WERI-Rb-1 (cell line): ENCODE measurements at regions not wholly inside any gene's neighbourhood (a gene's known extent, or its start where the extent isn't known, plus 50 kb on each side); places are given as distances from the start of the nearest gene placed in this dataset.

ENCODE experiments used
- DNase-seq: peaks from one replicate; pipeline ENCODE4 v3.0.0-alpha.2; 2020
- H3K27ac ChIP-seq: fragments of 250-450 bp; sonication (Bioruptor Pico); 2 replicates; pipeline ENCODE4 v1.5.1; 2020; ENCODE audit warnings: mild to moderate bottlenecking, moderate library complexity
- H3K27me3 ChIP-seq: fragments of 250-450 bp; sonication (Bioruptor Pico); 2 replicates; pipeline ENCODE4 v1.5.1; 2021; ENCODE audit warnings: mild to moderate bottlenecking, low read depth, moderate library complexity; ENCODE audit not compliant: insufficient read depth, severe bottlenecking
- H3K36me3 ChIP-seq: fragments of 250-450 bp; sonication (Bioruptor Pico); 2 replicates; pipeline ENCODE4 v1.5.1; 2020; ENCODE audit warnings: mild to moderate bottlenecking, moderate library complexity
- H3K4me3 ChIP-seq: 2 replicates; pipeline ENCODE4 v1.5.1; 2011; ENCODE audit warnings: low read depth, mild to moderate bottlenecking, control low read depth, low read length
- H3K9me3 ChIP-seq: fragments of 250-450 bp; sonication (Bioruptor Pico); 2 replicates; pipeline ENCODE4 v1.5.1; 2021; ENCODE audit warnings: mild to moderate bottlenecking, moderate library complexity; ENCODE audit not compliant: severe bottlenecking
- CTCF ChIP-seq: IDR thresholded peaks from 2 replicates; pipeline ENCODE4 v1.5.1; 2011; ENCODE audit warnings: low read depth, mild to moderate bottlenecking, control low read depth, inconsistent platforms, low read length

- H3K9me3 ChIP-seq: no peaks in the 10 kb centered on the region
- TF ChIP-seq CTCF: no peak
- no peaks in the 10 kb centered on the region for H3K27me3 ChIP-seq
- H3K36me3 ChIP-seq: no peaks in the 10 kb centered on the region
- no peak for DNase-seq
- no peak overlapping the region for H3K4me3 ChIP-seq
- no peak overlapping the region for H3K27ac ChIP-seq
Observed at GRCh38 chr2:181250691-181251090, 206.5 kb upstream of the ITGA4 start.

GRCh38 chr2:181252262-181253148 is 204.7 kb upstream of the ITGA4 start:
- no peaks in the 10 kb centered on the region for H3K9me3 ChIP-seq
- no peak for DNase-seq
- no peaks in the 10 kb centered on the region for H3K36me3 ChIP-seq
- TF ChIP-seq CTCF: no peak
- no peaks in the 10 kb centered on the region for H3K27me3 ChIP-seq
- H3K4me3 ChIP-seq: no peak overlapping the region
- H3K27ac ChIP-seq: no peak overlapping the region

GRCh38 chr2:181253438-181253837 is 203.7 kb upstream of the ITGA4 start:
- no peak for TF ChIP-seq CTCF

DNA sequence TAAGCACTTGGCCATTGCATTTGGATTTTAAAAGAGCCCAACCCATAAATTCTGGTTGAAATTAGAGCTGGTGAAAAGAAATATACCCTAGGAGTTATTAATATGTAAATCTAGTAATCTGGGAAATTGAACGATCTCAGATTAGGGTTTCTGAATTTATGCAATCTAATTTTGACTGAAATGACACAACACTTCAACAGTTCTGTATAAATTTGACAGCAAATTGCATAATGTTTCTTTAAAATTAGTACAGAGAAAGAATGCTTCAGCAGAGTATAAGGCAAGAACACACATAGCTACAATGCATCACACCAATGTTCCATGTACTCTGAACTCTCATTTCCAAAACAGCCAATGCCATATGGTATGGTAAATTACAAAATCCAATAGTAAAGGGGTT is 201.5 kb upstream of the ITGA4 start:
- TF ChIP-seq CTCF: no peak
- DNase-seq: no peak
- Histone ChIP-seq H3K27me3 (no peaks in the 10 kb centered on the region), H3K27ac (no peak overlapping the region), H3K36me3 (no peaks in the 10 kb centered on the region), H3K9me3 (no peaks in the 10 kb centered on the region), H3K4me3 (no peak overlapping the region)

More at GRCh38 chr2:181253438-181253837, 203.7 kb upstream of the ITGA4 start:
- H3K27me3 ChIP-seq: no peaks in the 10 kb centered on the region
- no peak overlapping the region for H3K27ac ChIP-seq
- DNase-seq: no peak
- H3K9me3 ChIP-seq: no peaks in the 10 kb centered on the region
- H3K36me3 ChIP-seq: no peaks in the 10 kb centered on the region
- no peak overlapping the region for H3K4me3 ChIP-seq

- H3K27me3 ChIP-seq: no peaks in the 10 kb centered on the region
- H3K9me3 ChIP-seq: no peaks in the 10 kb centered on the region
- H3K4me3 ChIP-seq: no peak overlapping the region
- no peak for DNase-seq
- H3K36me3 ChIP-seq: no peaks in the 10 kb centered on the region
- TF ChIP-seq CTCF: no peak
- no peak overlapping the region for H3K27ac ChIP-seq
Observed at GRCh38 chr2:181258720-181259119, 198.5 kb upstream of the ITGA4 start.

- no peaks in the 10 kb centered on the region for H3K27me3 ChIP-seq
- DNase-seq: no peak
- no peaks in the 10 kb centered on the region for H3K9me3 ChIP-seq
- TF ChIP-seq CTCF: no peak
- no peaks in the 10 kb centered on the region for H3K36me3 ChIP-seq
- H3K4me3 ChIP-seq: no peak overlapping the region
- no peak overlapping the region for H3K27ac ChIP-seq
Observed at GRCh38 chr2:181262782-181263181, 194.4 kb upstream of the ITGA4 start.
